ENCODE measurements at regions not wholly inside any gene's neighbourhood (a gene's known extent, or its start where the extent isn't known, plus 50 kb on each side); places are given as distances from the start of the nearest gene placed in this dataset.

GRCh38 chr11:95388086-95388485 is 157.1 kb upstream of the SESN3 start:
- H3K4me1 ChIP-seq (ENCODE audit: insufficient read depth, low read length): no peaks in the 10 kb centered on the region
- H3K4ac ChIP-seq (ENCODE audit: low read depth, low read length): no peak overlapping the region
- DNase-seq: no peak
- H3K27me3 ChIP-seq (ENCODE audit: insufficient read depth, low read length): no peaks in the 10 kb centered on the region
- H3K9me3 ChIP-seq (ENCODE audit: control insufficient read depth, low read depth, low read length): no peaks in the 10 kb centered on the region
- no peak overlapping the region for H4K91ac ChIP-seq (ENCODE audit: insufficient read length, low read depth, low read length)
- H3T11ph ChIP-seq (ENCODE audit: low read length): no peak overlapping the region
- no peak overlapping the region for H3K27ac Mint-ChIP-seq
- no peak overlapping the region for H3K23ac ChIP-seq (ENCODE audit: insufficient read length, low read depth, low read length)
- H3K4me1 Mint-ChIP-seq: peaks cover 11% of the 10 kb centered on the region in 2 experiments
- no peaks in the 10 kb centered on the region for H3K23me2 ChIP-seq (ENCODE audit: insufficient read length, low read depth, low read length, poor library complexity, severe bottlenecking)
- no peak overlapping the region for H4K8ac ChIP-seq (replicated peaks; ENCODE audit: insufficient read length, low read depth, low read length)
- H2BK5ac ChIP-seq (ENCODE audit: insufficient read length, low read length): no peak overlapping the region
- no peak overlapping the region for H3K4me2 ChIP-seq (ENCODE audit: insufficient read depth, insufficient read length, low read length)
- H2BK20ac ChIP-seq (ENCODE audit: low read depth, low read length, poor library complexity, severe bottlenecking): no peak overlapping the region
- H4K20me1 ChIP-seq (ENCODE audit: control insufficient read depth, insufficient read depth, insufficient read length): no peaks in the 10 kb centered on the region
- H3K79me1 ChIP-seq (ENCODE audit: insufficient read depth, low read depth, low read length, poor library complexity, severe bottlenecking): no peaks in the 10 kb centered on the region
- H3K79me2 ChIP-seq (ENCODE audit: insufficient read depth, low read length): no peaks in the 10 kb centered on the region
- no peak for TF ChIP-seq CTCF (conservative IDR thresholded peaks at IDR 0.05)
- H3K18ac ChIP-seq (ENCODE audit: insufficient read length, low read depth, low read length): no peak overlapping the region
- no peak overlapping the region for H3K9ac ChIP-seq (ENCODE audit: extremely low read depth, insufficient read length, low read length)
- H3K27me3 Mint-ChIP-seq (ENCODE audit: low read depth): peaks cover 2% of the 10 kb centered on the region; the same call in 1 of the 2 replicates
- no peak overlapping the region for H2AFZ ChIP-seq (ENCODE audit: low read length)
- no peak overlapping the region for H3K4me3 Mint-ChIP-seq
- H2AK5ac ChIP-seq (ENCODE audit: insufficient read length, low read length): no peak overlapping the region
- no peak overlapping the region for H2BK12ac ChIP-seq (ENCODE audit: insufficient read length, low read depth, low read length)
- no peak overlapping the region for H2BK15ac ChIP-seq (ENCODE audit: low read depth, low read length)
- no CpG with 5 or more reads among the region's 6 CpGs for WGBS (ENCODE audit: extremely low coverage, insufficient read length, low lambda C conversion rate)
- no peak overlapping the region for H3K14ac ChIP-seq (ENCODE audit: insufficient read depth, low read length)
- H4K5ac ChIP-seq (ENCODE audit: insufficient read length, low read depth, low read length): no peak overlapping the region
- H3K56ac ChIP-seq (ENCODE audit: insufficient read length, low read depth, low read length): no peak overlapping the region
- H2BK120ac ChIP-seq (ENCODE audit: low read depth, low read length, poor library complexity, severe bottlenecking): no peak overlapping the region
- no peaks in the 10 kb centered on the region for H3K9me3 Mint-ChIP-seq
- no peak overlapping the region for H3K27ac ChIP-seq (ENCODE audit: insufficient read length, low read depth, low read length)
- no peaks in the 10 kb centered on the region for H3K36me3 Mint-ChIP-seq (ENCODE audit: insufficient read depth in 1 of 3, low read depth in 3 of 3)
